ENCODE measurements at regions not wholly inside any gene's neighbourhood (a gene's known extent, or its start where the extent isn't known, plus 50 kb on each side); places are given as distances from the start of the nearest gene placed in this dataset.

DNA sequence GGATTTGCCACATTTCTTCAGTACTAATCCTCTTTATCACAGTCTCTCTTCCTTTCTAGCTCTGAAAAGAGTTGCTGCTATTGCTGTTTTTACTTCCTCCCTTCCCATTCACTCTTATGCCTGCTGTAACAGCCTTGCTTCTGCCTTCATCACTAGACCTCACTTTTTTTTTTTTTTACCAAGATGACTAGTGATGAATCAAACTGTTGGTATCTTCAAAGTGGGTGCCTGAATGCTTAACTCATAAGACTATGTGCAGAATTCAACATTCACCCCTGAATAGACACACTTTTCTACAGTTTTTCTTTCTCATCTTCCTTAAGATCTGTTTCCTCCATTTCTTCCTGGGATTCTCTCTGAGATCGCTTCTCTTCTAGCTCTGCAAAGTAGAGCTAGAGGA lies 217.2 kb upstream of the HTR2A start:
- peak overlapping the region; percentile 6 for H3K4me2 ChIP-seq (ENCODE audit: control insufficient read depth, extremely low read depth, insufficient read depth, low read depth, low read length)
- peak overlapping the region; percentile 68 for H2AFZ ChIP-seq (ENCODE audit: control insufficient read depth, low read length)
- DNase-seq (ENCODE audit: low read depth, low spot score) (no peak), FAIRE-seq (peak; percentile 58)
- no peaks in the 10 kb centered on the region for H3K9me3 ChIP-seq (ENCODE audit: control insufficient read depth, low read depth, low read length)
- TF ChIP-seq, protein P1, sequence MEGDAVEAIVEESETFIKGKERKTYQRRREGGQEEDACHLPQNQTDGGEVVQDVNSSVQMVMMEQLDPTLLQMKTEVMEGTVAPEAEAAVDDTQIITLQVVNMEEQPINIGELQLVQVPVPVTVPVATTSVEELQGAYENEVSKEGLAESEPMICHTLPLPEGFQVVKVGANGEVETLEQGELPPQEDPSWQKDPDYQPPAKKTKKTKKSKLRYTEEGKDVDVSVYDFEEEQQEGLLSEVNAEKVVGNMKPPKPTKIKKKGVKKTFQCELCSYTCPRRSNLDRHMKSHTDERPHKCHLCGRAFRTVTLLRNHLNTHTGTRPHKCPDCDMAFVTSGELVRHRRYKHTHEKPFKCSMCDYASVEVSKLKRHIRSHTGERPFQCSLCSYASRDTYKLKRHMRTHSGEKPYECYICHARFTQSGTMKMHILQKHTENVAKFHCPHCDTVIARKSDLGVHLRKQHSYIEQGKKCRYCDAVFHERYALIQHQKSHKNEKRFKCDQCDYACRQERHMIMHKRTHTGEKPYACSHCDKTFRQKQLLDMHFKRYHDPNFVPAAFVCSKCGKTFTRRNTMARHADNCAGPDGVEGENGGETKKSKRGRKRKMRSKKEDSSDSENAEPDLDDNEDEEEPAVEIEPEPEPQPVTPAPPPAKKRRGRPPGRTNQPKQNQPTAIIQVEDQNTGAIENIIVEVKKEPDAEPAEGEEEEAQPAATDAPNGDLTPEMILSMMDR (optimal IDR thresholded peaks at IDR 0.05 in 1 of 3, IDR thresholded peaks at IDR 0.05 in 1 of 3, conservative IDR thresholded peaks at IDR 0.05 in 1 of 3; ENCODE audit: extremely low read depth in 1 of 3, insufficient read depth in 2 of 3, low read length in 3 of 3): no peak
- TF ChIP-seq EZH2 (IDR thresholded peaks at IDR 0.05; ENCODE audit: low read length): no peak
- no peaks in the 10 kb centered on the region for H3K27me3 ChIP-seq (ENCODE audit: control insufficient read depth, extremely low read depth, insufficient read depth, low read length)
- H3K9ac ChIP-seq (ENCODE audit: control insufficient read depth, extremely low read depth, insufficient read depth, low read length): no peak overlapping the region
- H3K9me1 ChIP-seq (ENCODE audit: control insufficient read depth, extremely low read depth, insufficient read depth, low read length): no peaks in the 10 kb centered on the region
- H3K4me1 ChIP-seq (ENCODE audit: control insufficient read depth, extremely low read depth, insufficient read depth, low read length): peaks cover 13% of the 10 kb centered on the region
- no peak overlapping the region for H3K4me3 ChIP-seq (ENCODE audit: control insufficient read depth in 2 of 3, extremely low read depth in 1 of 3, insufficient read depth in 2 of 3, low read depth in 1 of 3, low read length in 3 of 3)
- no peaks in the 10 kb centered on the region for H3K79me2 ChIP-seq (ENCODE audit: control insufficient read depth, insufficient read depth, low read length)
- H3K36me3 ChIP-seq (ENCODE audit: control insufficient read depth in 2 of 2, extremely low read depth in 1 of 2, insufficient read depth in 2 of 2, low read length in 2 of 2): no peaks in the 10 kb centered on the region
- no peaks in the 10 kb centered on the region for H4K20me1 ChIP-seq (ENCODE audit: control insufficient read depth, extremely low read depth, insufficient read depth, low read length)
- H3K27ac ChIP-seq (ENCODE audit: control insufficient read depth, insufficient read depth, low read length): no peak overlapping the region
- dilution Hi-C loops (cut with MboI; ENCODE audit: extremely low pct_ligation_motif_present, low sequenced_read_pairs): no loop called here

DNA sequence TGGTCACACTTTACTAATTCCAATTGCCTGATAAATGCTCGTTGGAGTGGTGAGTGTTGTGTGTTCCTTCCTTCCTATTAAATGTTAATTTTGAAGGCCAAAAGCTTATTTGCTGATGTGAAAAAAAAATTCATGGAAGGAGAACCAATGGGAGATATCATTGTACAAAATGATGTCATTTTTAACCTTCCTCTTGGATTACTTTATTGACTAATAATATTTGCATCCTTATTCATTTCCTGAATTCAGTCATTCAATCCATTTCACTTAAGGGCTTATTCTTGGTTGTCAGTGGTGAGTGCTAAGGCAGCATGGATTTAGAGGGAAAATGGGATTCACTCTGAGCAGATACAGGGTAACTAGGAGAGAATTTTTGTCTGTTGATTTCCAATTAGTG lies 216.0 kb upstream of the HTR2A start:
- H3K9me1 ChIP-seq (ENCODE audit: control insufficient read depth, extremely low read depth, insufficient read depth, low read length): no peaks in the 10 kb centered on the region
- H3K4me1 ChIP-seq (ENCODE audit: control insufficient read depth, extremely low read depth, insufficient read depth, low read length): peaks cover 16% of the 10 kb centered on the region
- H3K27me3 ChIP-seq (ENCODE audit: control insufficient read depth, extremely low read depth, insufficient read depth, low read length): no peaks in the 10 kb centered on the region
- no peak overlapping the region for H3K27ac ChIP-seq (ENCODE audit: control insufficient read depth, insufficient read depth, low read length)
- no peak overlapping the region for H3K4me2 ChIP-seq (ENCODE audit: control insufficient read depth, extremely low read depth, insufficient read depth, low read depth, low read length)
- no peaks in the 10 kb centered on the region for H3K79me2 ChIP-seq (ENCODE audit: control insufficient read depth, insufficient read depth, low read length)
- H3K4me3 ChIP-seq (ENCODE audit: control insufficient read depth in 2 of 3, extremely low read depth in 1 of 3, insufficient read depth in 2 of 3, low read depth in 1 of 3, low read length in 3 of 3): no peak overlapping the region
- no peak overlapping the region for H2AFZ ChIP-seq (ENCODE audit: control insufficient read depth, low read length)
- H3K9me3 ChIP-seq (ENCODE audit: control insufficient read depth, low read depth, low read length): no peaks in the 10 kb centered on the region
- dilution Hi-C loops (cut with MboI; ENCODE audit: extremely low pct_ligation_motif_present, low sequenced_read_pairs): no loop called here
- no peaks in the 10 kb centered on the region for H4K20me1 ChIP-seq (ENCODE audit: control insufficient read depth, extremely low read depth, insufficient read depth, low read length)
- no peak for FAIRE-seq
- DNase-seq (ENCODE audit: low read depth, low spot score): no peak
- H3K9ac ChIP-seq (ENCODE audit: control insufficient read depth, extremely low read depth, insufficient read depth, low read length): no peak overlapping the region
- no peaks in the 10 kb centered on the region for H3K36me3 ChIP-seq (ENCODE audit: control insufficient read depth in 2 of 2, extremely low read depth in 1 of 2, insufficient read depth in 2 of 2, low read length in 2 of 2)
- TF ChIP-seq, protein P1 (optimal IDR thresholded peaks at IDR 0.05 in 1 of 3, IDR thresholded peaks at IDR 0.05 in 1 of 3, conservative IDR thresholded peaks at IDR 0.05 in 1 of 3; ENCODE audit: extremely low read depth in 1 of 3, insufficient read depth in 2 of 3, low read length in 3 of 3): no peak
- no peak for TF ChIP-seq EZH2 (IDR thresholded peaks at IDR 0.05; ENCODE audit: low read length)
